ENCODE measurements at regions not wholly inside any gene's neighbourhood (a gene's known extent, or its start where the extent isn't known, plus 50 kb on each side); places are given as distances from the start of the nearest gene placed in this dataset.

- no peak for FAIRE-seq
- no peaks in the 10 kb centered on the region for H3K27me3 ChIP-seq (ENCODE audit: control insufficient read depth, insufficient read depth, low read length)
- TF ChIP-seq, protein P1, sequence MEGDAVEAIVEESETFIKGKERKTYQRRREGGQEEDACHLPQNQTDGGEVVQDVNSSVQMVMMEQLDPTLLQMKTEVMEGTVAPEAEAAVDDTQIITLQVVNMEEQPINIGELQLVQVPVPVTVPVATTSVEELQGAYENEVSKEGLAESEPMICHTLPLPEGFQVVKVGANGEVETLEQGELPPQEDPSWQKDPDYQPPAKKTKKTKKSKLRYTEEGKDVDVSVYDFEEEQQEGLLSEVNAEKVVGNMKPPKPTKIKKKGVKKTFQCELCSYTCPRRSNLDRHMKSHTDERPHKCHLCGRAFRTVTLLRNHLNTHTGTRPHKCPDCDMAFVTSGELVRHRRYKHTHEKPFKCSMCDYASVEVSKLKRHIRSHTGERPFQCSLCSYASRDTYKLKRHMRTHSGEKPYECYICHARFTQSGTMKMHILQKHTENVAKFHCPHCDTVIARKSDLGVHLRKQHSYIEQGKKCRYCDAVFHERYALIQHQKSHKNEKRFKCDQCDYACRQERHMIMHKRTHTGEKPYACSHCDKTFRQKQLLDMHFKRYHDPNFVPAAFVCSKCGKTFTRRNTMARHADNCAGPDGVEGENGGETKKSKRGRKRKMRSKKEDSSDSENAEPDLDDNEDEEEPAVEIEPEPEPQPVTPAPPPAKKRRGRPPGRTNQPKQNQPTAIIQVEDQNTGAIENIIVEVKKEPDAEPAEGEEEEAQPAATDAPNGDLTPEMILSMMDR (IDR thresholded peaks at IDR 0.05; ENCODE audit: insufficient read depth, low read length, severe bottlenecking): no peak
Measured at GRCh38 chr22:48694296-48694883, 1133.3 kb downstream of the BRD1 start.

DNA sequence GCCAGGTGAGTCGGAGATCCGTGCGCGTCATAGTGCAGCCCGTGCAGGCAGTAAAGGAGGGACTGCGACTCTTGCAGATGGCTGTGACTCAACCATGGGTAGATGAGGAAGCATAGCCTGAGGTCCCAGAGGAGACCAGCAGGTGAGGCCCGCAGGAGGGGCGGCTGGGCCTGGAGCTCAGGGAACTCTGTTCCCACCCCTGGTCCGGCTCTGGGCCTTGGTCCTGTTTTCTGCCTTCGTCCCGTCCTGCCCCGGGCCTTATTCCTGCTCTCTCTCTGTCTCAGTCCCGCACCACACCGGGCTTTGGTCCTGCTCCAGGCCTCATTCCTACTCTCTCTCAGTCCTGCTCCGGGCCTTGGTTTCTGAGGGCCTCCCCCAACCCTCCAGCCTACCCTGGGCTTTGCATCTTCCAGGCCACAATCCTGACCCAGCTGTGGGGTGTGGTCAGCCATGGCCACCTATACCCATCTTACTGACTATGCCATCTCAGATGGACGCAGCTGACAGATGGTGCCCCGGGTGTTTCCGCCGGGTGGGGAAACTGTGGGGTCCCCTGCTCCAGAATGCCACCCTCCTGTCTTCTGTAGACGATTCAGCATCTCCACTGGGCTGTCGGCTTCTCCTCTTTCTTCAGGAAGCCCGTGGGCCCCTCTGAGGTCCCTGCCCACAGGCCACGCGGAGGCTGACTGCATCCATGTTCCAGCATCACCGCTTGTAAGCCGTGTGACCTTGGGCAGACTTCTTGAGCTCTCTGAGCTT lies 1134.1 kb downstream of the BRD1 start:
- H3K27me3 ChIP-seq (ENCODE audit: control insufficient read depth, insufficient read depth, low read length): no peaks in the 10 kb centered on the region
- TF ChIP-seq, protein P1 (IDR thresholded peaks at IDR 0.05; ENCODE audit: insufficient read depth, low read length, severe bottlenecking): no peak
- DNase-seq (ENCODE audit: low read depth) (no peak), FAIRE-seq (no peak)
- no peak overlapping the region for H3K4me3 ChIP-seq (ENCODE audit: low read depth, low read length)
- H3K36me3 ChIP-seq (ENCODE audit: control insufficient read depth, insufficient read depth, low read length): no peaks in the 10 kb centered on the region

More at GRCh38 chr22:48694296-48694883, 1133.3 kb downstream of the BRD1 start:
- Histone ChIP-seq H3K36me3 (ENCODE audit: control insufficient read depth, insufficient read depth, low read length) (no peaks in the 10 kb centered on the region), H3K4me3 (ENCODE audit: low read depth, low read length) (no peak overlapping the region)
- no peak for DNase-seq (ENCODE audit: low read depth)

GRCh38 chr22:48692734-48693376 lies 1134.8 kb downstream of the BRD1 start:
- TF ChIP-seq, protein P1 (IDR thresholded peaks at IDR 0.05; ENCODE audit: insufficient read depth, low read length, severe bottlenecking): no peak
- FAIRE-seq: no peak
- no peak for DNase-seq (ENCODE audit: low read depth)
- Histone ChIP-seq H3K36me3 (ENCODE audit: control insufficient read depth, insufficient read depth, low read length) (no peaks in the 10 kb centered on the region), H3K4me3 (ENCODE audit: low read depth, low read length) (no peak overlapping the region), H3K27me3 (ENCODE audit: control insufficient read depth, insufficient read depth, low read length) (no peaks in the 10 kb centered on the region)

GRCh38 chr22:48691431-48691851 lies 1136.2 kb downstream of the BRD1 start:
- Histone ChIP-seq H3K4me3 (ENCODE audit: low read depth, low read length) (no peak overlapping the region), H3K27me3 (ENCODE audit: control insufficient read depth, insufficient read depth, low read length) (no peaks in the 10 kb centered on the region), H3K36me3 (ENCODE audit: control insufficient read depth, insufficient read depth, low read length) (no peaks in the 10 kb centered on the region)
- FAIRE-seq (no peak), DNase-seq (ENCODE audit: low read depth) (no peak)
- TF ChIP-seq, protein P1 (IDR thresholded peaks at IDR 0.05; ENCODE audit: insufficient read depth, low read length, severe bottlenecking): no peak

DNA sequence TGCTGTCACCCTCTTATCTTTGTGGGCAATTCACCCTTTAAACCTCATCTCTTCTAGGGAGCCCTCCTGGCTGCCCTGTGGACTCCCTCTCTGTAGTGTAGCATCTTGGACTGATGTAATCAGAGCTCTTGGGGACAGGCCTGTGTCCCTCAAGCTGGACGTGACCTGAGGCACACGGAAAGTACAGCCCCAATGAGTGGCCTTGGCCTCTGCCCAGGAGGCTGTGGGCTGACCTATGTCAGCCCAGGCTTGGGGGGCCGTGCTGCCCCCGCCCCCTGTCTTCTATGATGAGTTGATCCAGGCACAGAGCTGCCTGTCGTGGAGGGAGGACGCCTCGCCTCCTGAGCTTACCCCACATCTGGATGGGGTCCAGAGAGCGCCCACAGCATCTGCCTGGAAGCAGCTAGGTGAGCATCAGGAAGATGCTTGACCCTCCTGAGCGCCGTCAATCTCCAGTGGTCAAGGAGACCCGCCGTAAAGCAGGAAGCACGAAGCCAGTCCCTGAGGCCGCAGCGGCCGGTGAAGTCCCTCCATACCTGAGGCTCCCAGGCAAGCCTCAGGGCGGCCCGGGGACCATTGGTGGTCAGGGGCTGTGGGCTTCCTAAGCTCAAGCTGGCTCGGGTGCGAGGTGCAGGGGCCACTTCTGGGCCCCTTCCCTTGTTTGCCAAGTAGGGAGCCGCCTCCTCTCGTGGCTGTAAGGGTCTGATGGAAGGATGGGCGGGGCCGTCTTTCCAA lies 1136.9 kb downstream of the BRD1 start:
- Histone ChIP-seq H3K27me3 (ENCODE audit: control insufficient read depth, insufficient read depth, low read length) (no peaks in the 10 kb centered on the region), H3K4me3 (ENCODE audit: low read depth, low read length) (no peak overlapping the region), H3K36me3 (ENCODE audit: control insufficient read depth, insufficient read depth, low read length) (no peaks in the 10 kb centered on the region)
- no peak for FAIRE-seq
- TF ChIP-seq, protein P1 (IDR thresholded peaks at IDR 0.05; ENCODE audit: insufficient read depth, low read length, severe bottlenecking): no peak
- no peak for DNase-seq (ENCODE audit: low read depth)

All from bronchial epithelial cell (primary cell).